Upper lobe of right lung (tissue), 1 donor: ENCODE measurements at regions not wholly inside any gene's neighbourhood (a gene's known extent, or its start where the extent isn't known, plus 50 kb on each side); places are given as distances from the start of the nearest gene placed in this dataset.

Experiments
- ATAC-seq: fragments of 200-7000 bp; cut with Tn5 transposase; one replicate; pipeline ENCODE4 v1.9.1; 2020; ENCODE audit warnings: mild to moderate bottlenecking, moderate library complexity
- DNase-seq: peaks from one replicate; pipeline ENCODE4 v3.0.0-alpha.2; 2020
- H3K27ac ChIP-seq: fragments of 200-600 bp; one replicate; pipeline ENCODE4 v1.8.0; 2022
- H3K27me3 ChIP-seq: fragments of 200-600 bp; one replicate; pipeline ENCODE4 v1.8.0; 2022; ENCODE audit warnings: mild to moderate bottlenecking
- H3K36me3 ChIP-seq: fragments of 200-600 bp; one replicate; pipeline ENCODE4 v1.8.0; 2022
- H3K4me1 ChIP-seq: fragments of 200-600 bp; one replicate; pipeline ENCODE4 v1.8.0; 2022
- H3K4me3 ChIP-seq: fragments of 200-600 bp; one replicate; pipeline ENCODE4 v1.8.0; 2022; ENCODE audit warnings: mild to moderate bottlenecking
- H3K9me3 ChIP-seq: fragments of 200-600 bp; one replicate; pipeline ENCODE4 v1.8.0; 2022
- intact Hi-C: fragments of 100-400 bp; cut with DNase I; formaldehyde crosslinking; loops from one replicate; pipeline ENCODE4 v1.11.0; 2022
- TF ChIP-seq, protein P1 (sequence below): fragments of 200-600 bp; IDR thresholded peaks from one replicate; pipeline ENCODE4 v1.8.0; 2022; ENCODE audit warnings: antibody characterized with exemption
- donor health status: DM: no; HTN: yes; CAD: no; lungs with severe emphysema.

DNA sequence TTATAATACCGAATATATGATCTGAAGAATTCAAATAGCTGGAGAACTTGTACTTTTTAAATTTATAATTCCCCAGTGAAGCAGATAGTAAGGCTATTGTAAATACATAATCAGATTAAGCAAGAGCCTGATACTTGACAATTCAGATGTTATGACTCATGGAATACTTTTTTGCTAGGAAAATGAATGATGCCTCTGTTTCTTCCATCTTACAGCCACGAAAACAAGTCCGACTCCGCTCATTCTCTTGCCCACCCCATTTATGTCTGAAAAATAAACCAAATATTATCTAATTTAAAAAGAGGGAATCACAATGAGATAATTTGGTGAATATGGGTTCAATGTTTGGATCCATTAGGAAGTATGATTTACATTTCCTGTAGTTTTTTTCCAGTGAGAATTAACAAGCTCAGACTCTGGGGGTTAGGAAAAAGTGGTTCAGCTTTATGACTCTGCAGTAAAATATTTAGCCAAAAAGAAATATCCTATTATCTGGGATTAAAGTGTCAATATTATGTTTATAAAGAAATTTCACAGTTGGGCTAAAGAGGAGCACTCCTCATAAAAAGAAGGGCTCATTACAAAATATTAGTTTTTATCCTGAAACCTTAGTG, 50.4 kb upstream of the DAB1 start:
- DNase-seq (no peak), ATAC-seq (no peak)
- intact Hi-C loops = no loop called here
- Histone ChIP-seq H3K27ac (no peak overlapping the region), H3K36me3 (no peaks in the 10 kb centered on the region), H3K4me1 (no peaks in the 10 kb centered on the region), H3K4me3 (no peak overlapping the region), H3K27me3 (no peaks in the 10 kb centered on the region), H3K9me3 (no peaks in the 10 kb centered on the region)
- TF ChIP-seq, protein P1, sequence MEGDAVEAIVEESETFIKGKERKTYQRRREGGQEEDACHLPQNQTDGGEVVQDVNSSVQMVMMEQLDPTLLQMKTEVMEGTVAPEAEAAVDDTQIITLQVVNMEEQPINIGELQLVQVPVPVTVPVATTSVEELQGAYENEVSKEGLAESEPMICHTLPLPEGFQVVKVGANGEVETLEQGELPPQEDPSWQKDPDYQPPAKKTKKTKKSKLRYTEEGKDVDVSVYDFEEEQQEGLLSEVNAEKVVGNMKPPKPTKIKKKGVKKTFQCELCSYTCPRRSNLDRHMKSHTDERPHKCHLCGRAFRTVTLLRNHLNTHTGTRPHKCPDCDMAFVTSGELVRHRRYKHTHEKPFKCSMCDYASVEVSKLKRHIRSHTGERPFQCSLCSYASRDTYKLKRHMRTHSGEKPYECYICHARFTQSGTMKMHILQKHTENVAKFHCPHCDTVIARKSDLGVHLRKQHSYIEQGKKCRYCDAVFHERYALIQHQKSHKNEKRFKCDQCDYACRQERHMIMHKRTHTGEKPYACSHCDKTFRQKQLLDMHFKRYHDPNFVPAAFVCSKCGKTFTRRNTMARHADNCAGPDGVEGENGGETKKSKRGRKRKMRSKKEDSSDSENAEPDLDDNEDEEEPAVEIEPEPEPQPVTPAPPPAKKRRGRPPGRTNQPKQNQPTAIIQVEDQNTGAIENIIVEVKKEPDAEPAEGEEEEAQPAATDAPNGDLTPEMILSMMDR = no peak
